BLaER1 (cell line): ENCODE measurements at regions not wholly inside any gene's neighbourhood (a gene's known extent, or its start where the extent isn't known, plus 50 kb on each side); places are given as distances from the start of the nearest gene placed in this dataset.

Source experiments
- H3K27ac ChIP-seq: shearing (Covaris generic); formaldehyde crosslinking; 2 replicates; pipeline ENCODE4 v1.8.1; 2022
- H3K27me3 ChIP-seq: shearing (Covaris generic); formaldehyde crosslinking; 2 replicates; pipeline ENCODE4 v1.8.1; 2022
- H3K36me3 ChIP-seq: shearing (Covaris generic); formaldehyde crosslinking; 2 replicates; pipeline ENCODE4 v1.8.1; 2022
- H3K4me1 ChIP-seq: shearing (Covaris generic); formaldehyde crosslinking; 2 replicates; pipeline ENCODE4 v1.8.1; 2022
- H3K4me2 ChIP-seq: shearing (Covaris generic); formaldehyde crosslinking; 2 replicates; pipeline ENCODE4 v1.8.1; 2022
- H3K4me3 ChIP-seq: shearing (Covaris generic); formaldehyde crosslinking; 2 replicates; pipeline ENCODE4 v1.8.1; 2022
- H3K9ac ChIP-seq: shearing (Covaris generic); formaldehyde crosslinking; 2 replicates; pipeline ENCODE4 v1.8.1; 2022
- H3K9me3 ChIP-seq: shearing (Covaris generic); formaldehyde crosslinking; 2 replicates; pipeline ENCODE4 v1.8.1; 2022
- H4K20me1 ChIP-seq: shearing (Covaris generic); formaldehyde crosslinking; 2 replicates; pipeline ENCODE4 v1.8.1; 2022
- Cebpa-rat ChIP-seq: shearing (Covaris generic); IDR thresholded peaks from 2 replicates; pipeline ENCODE4 v1.8.1; 2022

DNA sequence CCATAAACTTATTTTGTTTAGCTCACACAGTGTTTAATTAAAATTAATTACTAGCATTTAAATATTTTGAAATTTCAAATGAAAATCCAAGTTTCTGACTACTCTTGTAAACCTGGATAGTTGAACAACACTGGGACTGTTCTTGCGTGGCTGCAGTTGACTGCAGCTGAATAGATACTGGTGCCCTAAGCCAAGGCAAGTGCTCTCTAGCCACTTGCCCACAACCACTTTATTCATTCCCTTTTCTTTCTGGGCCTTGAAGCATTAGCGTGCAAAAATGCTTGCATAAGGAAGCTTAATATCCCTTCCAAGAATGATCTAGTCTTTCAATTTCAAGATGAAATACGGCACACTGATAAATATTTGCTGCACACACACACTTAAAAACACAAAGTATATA is 676.0 kb upstream of the MARCKS start:
- H3K4me1 ChIP-seq = no peaks in the 10 kb centered on the region
- no peaks in the 10 kb centered on the region for H3K36me3 ChIP-seq
- no peak overlapping the region for H3K4me3 ChIP-seq
- no peak overlapping the region for H3K4me2 ChIP-seq
- TF ChIP-seq Cebpa-rat = no peak
- H4K20me1 ChIP-seq = no peaks in the 10 kb centered on the region
- H3K9ac ChIP-seq = no peak overlapping the region
- H3K27ac ChIP-seq = no peak overlapping the region
- H3K9me3 ChIP-seq = no peaks in the 10 kb centered on the region
- no peaks in the 10 kb centered on the region for H3K27me3 ChIP-seq

DNA sequence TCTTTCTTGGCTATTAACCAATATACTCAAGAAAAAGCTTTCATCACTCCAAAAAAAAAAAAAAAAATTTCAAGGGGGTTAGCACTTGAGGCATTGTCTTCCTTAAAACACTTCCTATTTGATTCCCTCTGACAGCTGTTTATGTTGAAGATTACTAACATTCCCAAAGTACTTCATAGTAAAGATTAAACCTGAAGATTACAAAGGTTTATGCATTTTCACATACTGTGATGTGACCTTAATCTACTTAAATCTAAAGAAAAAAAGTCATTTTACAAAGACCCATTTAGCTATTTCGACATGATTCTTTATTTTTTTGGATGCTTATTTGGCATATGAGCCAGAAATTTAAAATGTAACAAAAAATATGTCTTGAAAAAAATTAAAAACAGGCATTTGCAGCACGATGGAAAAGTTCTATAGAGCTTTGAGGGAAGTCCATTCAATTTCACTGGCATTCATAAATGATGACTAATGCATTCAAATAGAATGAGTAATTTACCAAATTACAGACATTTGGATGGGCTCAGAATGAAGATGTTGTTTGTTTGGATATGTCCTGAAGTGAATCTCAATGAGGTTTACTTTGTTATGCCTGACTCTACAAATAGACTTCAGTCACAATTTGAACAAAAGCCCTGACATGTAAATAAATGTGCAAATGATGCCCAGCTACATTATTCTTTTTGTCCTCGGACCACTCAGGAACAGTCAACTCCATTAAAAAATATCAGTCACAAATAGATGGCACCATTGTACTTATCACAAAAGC is 674.6 kb upstream of the MARCKS start:
- H3K9me3 ChIP-seq = no peaks in the 10 kb centered on the region
- H3K27me3 ChIP-seq = no peaks in the 10 kb centered on the region
- no peak for TF ChIP-seq Cebpa-rat
- no peak overlapping the region for H3K9ac ChIP-seq
- H3K36me3 ChIP-seq = no peaks in the 10 kb centered on the region
- H3K4me3 ChIP-seq = no peak overlapping the region
- no peak overlapping the region for H3K27ac ChIP-seq
- no peaks in the 10 kb centered on the region for H4K20me1 ChIP-seq
- no peak overlapping the region for H3K4me2 ChIP-seq
- no peaks in the 10 kb centered on the region for H3K4me1 ChIP-seq

DNA sequence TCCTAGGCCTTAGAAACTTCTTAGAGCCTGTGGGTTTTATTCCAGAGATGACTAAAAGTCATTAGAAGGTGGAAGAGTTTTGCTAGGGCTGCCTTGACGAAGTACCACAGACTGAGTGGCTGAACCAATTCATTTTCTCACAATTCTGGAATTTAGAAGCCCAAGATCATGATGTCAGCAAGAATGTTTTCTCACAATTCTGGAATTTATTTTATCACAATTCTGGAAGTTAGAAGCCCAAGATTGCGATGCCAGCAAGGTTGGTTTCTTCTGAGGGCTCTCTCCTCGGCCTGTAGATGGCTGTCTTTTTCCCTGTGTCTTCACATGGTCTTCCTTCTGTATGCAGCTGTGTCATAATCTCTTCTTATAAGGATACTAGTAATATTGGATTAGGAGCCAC is 672.9 kb upstream of the MARCKS start:
- Histone ChIP-seq H3K27ac (no peak overlapping the region), H3K9ac (no peak overlapping the region), H3K9me3 (no peaks in the 10 kb centered on the region), H3K4me1 (no peaks in the 10 kb centered on the region), H3K4me2 (no peak overlapping the region), H3K4me3 (no peak overlapping the region), H4K20me1 (no peaks in the 10 kb centered on the region), H3K27me3 (no peaks in the 10 kb centered on the region), H3K36me3 (no peaks in the 10 kb centered on the region)
- no peak for TF ChIP-seq Cebpa-rat

GRCh38 chr6:113184736-113185135 is 672.4 kb upstream of the MARCKS start:
- H3K27ac ChIP-seq = no peak overlapping the region

GRCh38 chr6:113185299-113185698 is 671.8 kb upstream of the MARCKS start:
- no peak for TF ChIP-seq Cebpa-rat
- no peaks in the 10 kb centered on the region for H3K27me3 ChIP-seq
- no peak overlapping the region for H3K4me2 ChIP-seq
- H3K27ac ChIP-seq = no peak overlapping the region
- H4K20me1 ChIP-seq = no peaks in the 10 kb centered on the region
- H3K36me3 ChIP-seq = no peaks in the 10 kb centered on the region
- H3K4me1 ChIP-seq = no peaks in the 10 kb centered on the region
- H3K9ac ChIP-seq = no peak overlapping the region
- no peak overlapping the region for H3K4me3 ChIP-seq
- no peaks in the 10 kb centered on the region for H3K9me3 ChIP-seq

More at GRCh38 chr6:113184736-113185135, 672.4 kb upstream of the MARCKS start:
- H3K4me2 ChIP-seq = no peak overlapping the region
- no peaks in the 10 kb centered on the region for H4K20me1 ChIP-seq
- TF ChIP-seq Cebpa-rat = no peak
- no peak overlapping the region for H3K9ac ChIP-seq
- no peaks in the 10 kb centered on the region for H3K9me3 ChIP-seq
- no peaks in the 10 kb centered on the region for H3K4me1 ChIP-seq
- no peak overlapping the region for H3K4me3 ChIP-seq
- H3K27me3 ChIP-seq = no peaks in the 10 kb centered on the region
- no peaks in the 10 kb centered on the region for H3K36me3 ChIP-seq

DNA sequence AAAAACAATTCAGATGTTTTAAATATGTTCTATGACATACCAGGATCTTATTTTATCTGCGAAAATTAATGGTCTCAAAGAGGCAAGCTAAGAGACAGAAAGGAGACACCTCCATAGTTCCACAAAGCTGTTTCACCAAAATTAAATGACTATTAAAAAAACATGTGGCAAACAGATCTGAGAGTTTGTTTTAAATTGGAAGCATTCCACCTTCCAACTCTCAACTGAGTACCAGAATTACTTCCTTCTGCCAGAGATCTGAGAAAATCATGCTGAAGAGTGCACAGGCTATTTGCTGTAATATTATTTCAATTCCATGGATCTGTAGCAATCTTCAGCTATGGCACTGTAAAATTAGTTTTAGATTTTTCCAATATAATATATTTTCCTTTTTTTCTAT is 669.5 kb upstream of the MARCKS start:
- no peak for TF ChIP-seq Cebpa-rat
- H3K4me2 ChIP-seq = no peak overlapping the region
- no peaks in the 10 kb centered on the region for H3K9me3 ChIP-seq
- no peak overlapping the region for H3K4me3 ChIP-seq
- no peak overlapping the region for H3K9ac ChIP-seq
- H3K36me3 ChIP-seq = no peaks in the 10 kb centered on the region
- no peaks in the 10 kb centered on the region for H4K20me1 ChIP-seq
- no peak overlapping the region for H3K27ac ChIP-seq
- no peaks in the 10 kb centered on the region for H3K4me1 ChIP-seq
- no peaks in the 10 kb centered on the region for H3K27me3 ChIP-seq

- Histone ChIP-seq H3K27me3 (no peaks in the 10 kb centered on the region), H3K4me3 (no peak overlapping the region), H4K20me1 (no peaks in the 10 kb centered on the region), H3K9ac (no peak overlapping the region), H3K27ac (no peak overlapping the region), H3K4me1 (no peaks in the 10 kb centered on the region), H3K36me3 (no peaks in the 10 kb centered on the region), H3K4me2 (no peak overlapping the region), H3K9me3 (no peaks in the 10 kb centered on the region)
- no peak for TF ChIP-seq Cebpa-rat
Measured at GRCh38 chr6:113188962-113189361, 668.2 kb upstream of the MARCKS start.

- Histone ChIP-seq H3K9ac (no peak overlapping the region), H3K4me2 (no peak overlapping the region), H3K4me1 (no peaks in the 10 kb centered on the region), H3K36me3 (no peaks in the 10 kb centered on the region), H3K4me3 (no peak overlapping the region), H3K9me3 (no peaks in the 10 kb centered on the region), H3K27me3 (no peaks in the 10 kb centered on the region), H3K27ac (no peak overlapping the region), H4K20me1 (no peaks in the 10 kb centered on the region)
- TF ChIP-seq Cebpa-rat = no peak
Measured at GRCh38 chr6:113190170-113190569, 667.0 kb upstream of the MARCKS start.

- no peaks in the 10 kb centered on the region for H3K4me1 ChIP-seq
- H3K9me3 ChIP-seq = no peaks in the 10 kb centered on the region
Measured at GRCh38 chr6:113194090-113194489, 663.1 kb upstream of the MARCKS start.

DNA sequence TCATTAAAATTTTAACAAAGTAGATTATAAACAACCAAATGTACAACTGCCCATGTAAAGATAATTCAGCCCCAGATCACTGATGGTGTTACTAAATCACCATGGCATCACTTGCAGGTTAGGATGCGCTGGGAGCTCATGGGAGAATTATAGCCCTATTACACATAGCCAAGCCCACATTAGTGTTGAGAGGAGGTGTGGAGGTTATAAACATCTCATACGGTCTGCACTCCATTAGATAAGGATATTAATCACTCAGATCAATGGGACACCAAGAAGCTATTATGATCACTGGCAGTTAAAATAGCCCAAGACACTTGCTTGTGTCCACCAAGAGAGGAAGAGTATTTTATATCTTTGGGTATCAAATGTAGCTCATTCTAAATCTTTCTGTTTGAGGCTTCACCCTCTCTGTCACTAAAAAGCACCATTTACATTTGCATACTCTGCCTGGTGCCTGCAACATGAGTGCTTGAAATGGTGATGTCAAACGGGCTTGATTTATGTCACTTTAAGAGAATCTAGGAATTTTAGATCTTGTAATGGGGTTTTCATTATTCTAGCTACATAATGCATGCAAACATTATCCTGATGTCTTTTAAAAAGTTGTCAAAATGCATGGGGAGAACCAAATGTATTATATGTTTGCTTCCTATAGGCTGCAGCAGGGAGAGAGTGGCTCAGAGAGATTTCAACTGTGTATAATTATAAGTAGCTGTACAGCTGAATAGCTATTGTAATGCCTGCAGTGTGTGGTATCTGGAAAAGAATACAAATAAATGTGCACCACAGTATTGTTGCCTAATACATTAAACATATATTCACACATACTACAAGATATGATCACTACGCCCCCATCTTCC is 654.1 kb upstream of the MARCKS start:
- TF ChIP-seq Cebpa-rat = no peak
- no peak overlapping the region for H3K27ac ChIP-seq
- no peaks in the 10 kb centered on the region for H4K20me1 ChIP-seq
- no peak overlapping the region for H3K4me3 ChIP-seq
- H3K9ac ChIP-seq = no peak overlapping the region
- no peaks in the 10 kb centered on the region for H3K9me3 ChIP-seq
- H3K36me3 ChIP-seq = no peaks in the 10 kb centered on the region
- no peaks in the 10 kb centered on the region for H3K27me3 ChIP-seq
- H3K4me1 ChIP-seq = no peaks in the 10 kb centered on the region
- H3K4me2 ChIP-seq = no peak overlapping the region

More at GRCh38 chr6:113194090-113194489, 663.1 kb upstream of the MARCKS start:
- no peak for TF ChIP-seq Cebpa-rat
- no peaks in the 10 kb centered on the region for H3K27me3 ChIP-seq
- H3K9ac ChIP-seq = no peak overlapping the region
- H3K4me2 ChIP-seq = no peak overlapping the region
- H3K27ac ChIP-seq = no peak overlapping the region
- no peak overlapping the region for H3K4me3 ChIP-seq
- no peaks in the 10 kb centered on the region for H4K20me1 ChIP-seq
- H3K36me3 ChIP-seq = no peaks in the 10 kb centered on the region
